GM19328 (cell line): ENCODE measurements at regions not wholly inside any gene's neighbourhood (a gene's known extent, or its start where the extent isn't known, plus 50 kb on each side); places are given as distances from the start of the nearest gene placed in this dataset.
"Not testable (repeated sequence)": the region's sequence is repeated elsewhere in the genome, so short reads cannot be mapped to it uniquely, and the experiment has no call there.

ENCODE experiments used
- ATAC-seq: cut with Tn5 transposase; IDR thresholded peaks from one replicate; pipeline ENCODE4 v1.9.1; 2021; ENCODE audit warnings: mild to moderate bottlenecking, moderate library complexity; ENCODE audit not compliant: unreplicated experiment

DNA sequence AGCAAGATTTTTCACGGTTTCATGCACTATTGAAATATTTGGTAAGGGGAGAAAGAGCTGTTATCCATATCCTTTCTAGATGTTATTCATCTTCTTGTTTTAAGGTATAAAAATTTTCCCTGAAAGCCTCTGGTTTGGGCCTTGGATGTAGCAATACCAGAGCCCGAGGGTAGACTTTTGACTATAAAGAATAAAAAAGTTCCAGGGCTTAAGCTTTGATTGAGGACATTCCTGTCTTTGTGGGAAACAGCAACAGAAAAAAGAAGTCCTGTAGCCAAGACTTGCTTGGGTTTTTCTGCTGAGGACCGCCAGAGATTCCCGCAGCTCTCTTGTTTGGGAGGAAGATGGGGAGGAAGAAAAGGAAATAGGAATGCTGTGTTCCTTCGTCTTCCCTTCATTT is 440.0 kb upstream of the WWC1 start:
- no peak for ATAC-seq

DNA sequence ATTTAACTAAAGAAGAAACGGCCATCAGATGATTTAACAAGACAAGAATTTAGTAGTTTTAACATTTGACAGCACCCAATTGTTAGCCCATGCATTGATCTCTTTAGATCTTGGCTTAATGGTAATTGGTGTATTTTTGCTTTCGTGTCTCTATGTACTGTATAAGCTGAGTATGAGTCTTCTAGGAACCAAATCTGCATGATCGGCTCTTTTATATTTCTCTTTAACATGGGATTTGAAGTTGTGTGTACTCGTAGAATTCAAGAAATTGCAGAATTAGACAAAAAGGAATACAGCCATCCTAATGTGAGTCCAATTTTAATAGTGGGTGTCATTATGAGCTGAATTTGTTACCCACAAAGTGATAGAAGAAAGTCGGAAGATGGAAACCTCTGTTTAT is 438.9 kb upstream of the WWC1 start:
- no peak for ATAC-seq

DNA sequence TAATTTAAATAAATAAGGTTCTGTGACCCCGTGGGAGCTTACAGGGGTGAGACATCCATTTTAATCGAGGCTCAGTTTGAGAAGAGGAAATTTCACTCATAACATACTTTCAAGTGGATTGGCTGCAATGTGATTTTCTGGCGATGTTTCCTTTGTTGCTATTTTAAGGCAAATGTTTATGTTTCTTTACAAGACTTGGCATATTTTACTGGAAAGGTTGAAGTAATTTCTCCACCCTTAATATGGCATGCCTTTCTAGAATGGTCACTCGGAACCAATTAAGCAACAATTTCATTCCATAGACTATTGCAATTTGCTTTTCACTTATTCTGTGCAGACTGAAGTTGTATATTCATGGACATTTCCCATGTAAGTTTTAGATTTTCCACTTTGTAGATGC is 438.0 kb upstream of the WWC1 start:
- no peak for ATAC-seq

DNA sequence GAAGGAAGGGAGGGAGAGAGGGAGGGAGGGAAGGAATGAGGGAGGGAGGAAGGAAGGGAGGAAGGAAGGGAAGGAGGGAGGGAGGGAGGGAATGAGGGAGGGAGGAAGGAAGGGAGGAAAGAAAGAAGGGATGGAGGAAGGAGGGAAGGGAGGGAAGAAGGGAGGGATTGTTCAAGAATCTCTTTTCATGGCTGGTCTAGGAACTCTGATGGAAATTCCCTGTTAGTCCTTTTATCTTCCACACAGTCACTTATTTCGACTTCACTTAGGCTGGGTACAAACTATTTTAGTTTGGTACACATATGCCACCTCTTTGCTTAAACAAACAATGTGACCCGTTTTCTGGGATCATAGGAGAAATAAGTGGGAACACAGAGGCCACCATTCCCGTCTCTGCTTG is 435.6 kb upstream of the WWC1 start:
- no peak for ATAC-seq

DNA sequence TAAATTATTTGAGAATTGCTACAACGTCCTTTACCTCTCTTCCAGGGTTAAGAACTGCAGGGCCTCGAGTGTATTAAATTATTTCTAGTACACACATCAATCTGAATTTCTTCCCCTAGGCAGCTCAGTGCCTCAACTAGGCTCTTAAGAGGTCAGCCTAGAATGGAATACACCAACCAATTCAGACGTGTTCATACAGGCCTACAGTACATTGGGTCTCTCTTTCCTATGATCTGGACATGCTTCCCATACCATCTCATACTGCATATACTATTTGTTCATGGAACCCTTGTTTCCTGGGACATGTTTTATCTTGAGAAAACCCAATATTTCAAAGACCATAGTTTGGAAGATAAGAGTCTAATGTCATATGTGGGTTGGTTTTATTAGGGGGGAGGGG is 434.1 kb upstream of the WWC1 start:
- no peak for ATAC-seq

DNA sequence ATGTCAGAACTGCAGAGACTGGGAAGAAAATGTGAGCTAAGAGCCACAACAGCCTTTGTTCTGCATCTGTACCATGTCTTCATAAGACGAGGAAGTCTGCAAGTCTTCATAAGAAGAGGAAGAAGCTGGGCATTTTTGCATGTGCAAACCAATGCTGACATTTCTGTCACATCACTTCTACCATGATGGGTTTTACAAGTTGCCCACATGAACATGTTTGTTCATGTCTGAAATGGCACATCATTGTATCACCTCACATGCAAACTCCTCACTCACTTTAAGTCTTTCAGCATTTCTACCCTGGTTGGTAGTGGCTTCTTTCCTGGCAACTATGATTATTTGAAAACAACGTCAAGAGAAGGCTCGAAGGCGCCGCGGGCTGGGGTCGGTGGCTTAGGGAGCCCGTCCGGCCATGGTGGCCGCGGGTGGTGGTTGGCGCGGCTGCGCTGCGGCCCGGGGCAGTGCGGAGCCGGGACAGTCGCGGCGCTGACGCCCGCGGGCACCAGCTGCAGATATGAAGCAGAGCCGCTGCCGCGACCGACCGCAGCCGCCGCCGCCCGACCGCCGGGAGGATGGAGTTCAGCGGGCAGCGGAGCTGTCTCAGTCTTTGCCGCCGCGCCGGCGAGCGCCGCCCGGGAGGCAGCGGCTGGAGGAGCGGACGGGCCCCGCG is 433.1 kb upstream of the WWC1 start:
- not testable (repeated sequence) for ATAC-seq

DNA sequence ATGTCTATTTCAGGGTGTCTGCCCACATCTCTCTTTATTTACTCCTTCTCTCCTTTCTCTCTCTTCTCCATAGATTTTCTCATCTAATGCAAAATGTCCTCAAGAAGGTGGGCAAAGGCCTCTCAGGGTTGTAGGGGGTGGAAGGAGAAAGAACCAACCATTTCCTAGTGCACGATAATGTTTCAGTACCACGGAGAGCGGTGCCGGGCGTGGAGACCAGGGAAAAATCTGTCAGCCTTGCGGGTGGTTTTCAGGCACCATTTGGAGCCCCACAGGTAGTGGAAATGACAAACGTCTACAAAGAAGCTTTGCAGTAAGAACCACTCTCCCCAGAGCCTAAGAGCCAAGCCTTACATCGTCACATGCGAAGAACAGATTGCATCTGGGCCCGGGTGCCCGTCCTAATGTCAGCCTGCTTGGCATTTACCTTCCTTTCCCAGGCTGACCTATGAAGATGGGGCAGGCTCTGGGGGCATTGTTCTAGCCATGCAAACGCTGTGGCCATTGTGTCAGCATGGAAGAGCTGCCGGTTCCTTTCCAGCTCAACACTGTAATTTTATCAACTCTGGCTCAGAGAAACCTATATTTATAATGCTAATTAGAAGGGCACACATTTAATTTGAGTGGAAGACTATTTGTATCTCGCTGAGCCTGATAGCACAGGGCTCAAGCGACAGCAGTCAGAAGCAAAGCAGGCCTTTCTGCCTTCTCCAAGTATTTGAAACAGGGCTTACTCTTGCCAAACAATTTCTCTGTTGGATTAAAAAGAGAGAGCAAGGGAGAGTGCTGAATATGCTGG is 430.1 kb upstream of the WWC1 start:
- ATAC-seq, result no peak

DNA sequence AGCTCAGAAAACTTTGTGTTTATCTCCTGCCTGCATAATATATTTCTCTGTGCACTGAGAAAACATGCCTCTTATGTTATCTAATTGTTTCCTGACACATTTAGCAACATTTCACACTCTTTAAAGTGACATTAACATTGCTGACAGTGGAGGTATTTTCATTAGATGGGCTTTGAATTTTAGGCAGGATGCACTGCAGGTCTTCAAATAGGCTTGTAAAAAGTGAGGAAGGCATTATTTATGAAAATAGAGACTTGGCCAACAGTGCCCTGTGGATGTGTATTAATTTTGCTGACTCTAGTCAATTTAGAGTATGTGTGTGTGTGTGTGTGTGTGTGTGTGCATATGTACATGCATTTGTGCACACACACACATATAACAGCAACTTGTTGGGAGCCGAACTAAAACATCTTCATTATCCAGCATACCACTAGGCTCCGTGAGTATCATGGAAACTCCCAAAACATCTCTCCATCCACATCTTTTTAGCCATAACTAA is 429.5 kb upstream of the WWC1 start:
- ATAC-seq, result no peak

DNA sequence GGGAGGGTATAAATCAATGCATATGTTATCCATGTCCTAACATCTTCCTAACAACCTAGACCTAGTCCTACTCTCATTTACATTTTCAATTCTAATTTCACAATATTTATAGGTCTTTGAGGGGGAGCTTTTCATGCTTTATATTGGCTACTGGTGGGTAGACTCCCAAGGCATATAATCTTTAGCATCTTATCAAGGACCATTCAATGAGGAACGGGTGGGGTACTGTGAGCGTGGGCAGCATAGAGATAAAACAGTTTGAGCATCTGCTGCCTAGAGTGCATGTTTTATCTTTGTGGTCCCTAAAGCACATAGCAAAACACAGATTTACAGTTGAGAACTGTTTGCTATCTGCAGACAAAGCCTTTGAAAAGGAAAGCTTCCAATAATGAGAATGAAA is 427.6 kb upstream of the WWC1 start:
- no peak for ATAC-seq

DNA sequence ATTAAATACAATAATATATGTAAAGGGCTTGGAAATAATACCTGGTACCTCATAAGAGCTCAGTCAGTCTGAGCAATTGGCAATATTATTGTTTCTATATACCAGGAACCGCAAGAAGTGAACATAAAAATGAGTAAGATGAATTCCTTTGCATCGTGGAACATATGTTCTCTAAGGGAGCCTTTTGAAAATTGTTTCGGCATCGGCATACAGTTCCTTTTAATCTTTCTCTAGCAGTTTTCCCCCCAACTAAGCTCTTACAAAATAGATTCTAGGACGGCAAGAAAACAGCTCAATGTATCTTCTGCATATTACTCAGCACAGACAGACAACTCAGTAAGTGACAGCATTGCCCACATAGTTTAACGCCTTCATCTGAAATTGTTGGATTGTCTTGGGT is 426.6 kb upstream of the WWC1 start:
- ATAC-seq, result no peak

DNA sequence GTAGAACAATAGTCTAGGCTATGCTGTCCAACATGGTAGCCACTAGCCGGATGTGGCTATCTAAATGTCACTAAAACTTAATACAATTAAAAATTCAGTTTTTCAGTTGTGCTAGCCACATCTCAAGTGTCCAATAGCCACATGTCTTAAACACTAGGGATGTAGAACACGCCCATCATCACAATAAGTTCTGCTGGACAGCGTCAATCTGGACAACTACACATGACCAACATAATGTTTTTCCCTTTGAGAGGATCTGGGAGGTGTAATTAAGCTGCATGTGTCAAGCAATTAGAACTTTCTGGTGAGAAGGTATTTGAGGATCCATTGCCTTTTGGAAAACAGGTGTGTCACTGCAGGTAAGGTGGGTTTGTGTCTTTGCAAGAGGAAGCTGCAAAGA is 424.6 kb upstream of the WWC1 start:
- ATAC-seq, result no peak

DNA sequence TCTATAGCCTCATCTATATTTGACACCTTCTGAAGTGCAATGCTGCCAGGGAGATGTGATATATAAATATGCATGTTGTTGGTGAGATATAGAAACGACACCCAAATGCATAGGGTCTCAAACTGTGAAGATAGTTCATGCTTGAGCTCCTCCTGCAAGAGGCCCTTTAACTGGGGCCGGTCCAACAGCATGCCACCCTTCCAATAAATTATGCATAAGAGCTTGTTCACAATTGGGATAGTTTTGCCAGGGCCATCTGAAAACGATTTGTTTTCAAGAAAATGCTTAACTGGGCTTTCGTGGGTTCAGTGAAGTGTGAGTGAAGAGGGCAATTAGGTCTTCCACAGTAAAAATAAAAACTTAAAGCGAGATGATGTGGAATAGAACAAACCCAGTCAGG is 424.2 kb upstream of the WWC1 start:
- ATAC-seq, result no peak

DNA sequence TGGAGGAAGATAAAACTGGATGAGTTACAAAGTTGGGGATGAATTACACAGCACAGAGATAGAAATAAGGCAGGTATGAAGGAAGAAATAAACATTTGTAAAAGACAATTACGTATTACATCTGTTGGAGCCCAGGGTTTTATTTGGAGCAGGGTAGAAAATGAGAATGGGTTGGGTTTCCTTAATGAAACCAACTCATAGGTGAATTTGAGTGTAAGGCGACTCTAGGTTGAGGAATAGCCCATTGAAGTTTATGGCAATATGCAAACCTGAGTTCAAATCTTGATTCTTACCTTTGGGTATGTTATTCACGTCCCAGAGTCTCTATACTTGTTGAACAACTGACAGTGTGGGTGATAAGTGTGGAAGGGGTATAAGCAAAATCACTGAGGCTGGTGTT is 422.3 kb upstream of the WWC1 start:
- ATAC-seq, result no peak

DNA sequence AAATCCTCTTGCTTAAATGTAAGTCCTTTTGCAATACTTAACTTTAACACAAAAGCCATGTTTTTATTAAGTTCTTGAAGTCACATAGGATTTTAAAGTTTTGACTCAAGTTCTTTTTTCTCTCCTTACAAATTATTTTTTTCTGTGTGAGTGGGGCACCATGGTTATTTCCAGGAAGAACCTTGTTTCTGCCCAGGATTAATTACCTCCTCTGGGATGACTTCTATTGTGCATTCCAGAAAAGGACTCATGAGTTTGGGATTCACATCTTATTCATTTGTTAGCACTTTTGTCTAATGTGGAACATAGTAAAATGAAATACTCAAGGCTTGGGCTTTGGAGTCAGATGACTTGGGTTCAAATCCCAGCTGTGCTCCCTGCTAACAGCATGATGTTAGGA is 421.4 kb upstream of the WWC1 start:
- ATAC-seq, result no peak

DNA sequence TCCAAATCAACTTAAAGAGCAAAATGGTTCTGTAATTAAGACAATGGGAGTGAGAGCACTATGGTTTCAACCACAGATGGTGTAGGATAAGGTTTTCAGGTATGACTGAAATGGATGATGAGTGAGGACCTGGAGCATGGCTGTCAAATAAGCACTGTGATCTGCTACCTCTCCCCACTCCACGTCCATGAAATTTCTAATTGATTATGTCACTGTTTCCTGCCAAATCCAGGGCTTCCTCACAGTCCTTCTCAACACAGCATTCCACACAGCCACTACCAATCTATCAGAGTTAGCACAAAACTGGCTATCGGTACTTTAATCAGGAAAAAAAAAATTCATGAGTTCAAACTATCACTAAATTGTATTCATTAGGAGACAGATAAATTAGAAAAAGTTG is 420.4 kb upstream of the WWC1 start:
- no peak for ATAC-seq

DNA sequence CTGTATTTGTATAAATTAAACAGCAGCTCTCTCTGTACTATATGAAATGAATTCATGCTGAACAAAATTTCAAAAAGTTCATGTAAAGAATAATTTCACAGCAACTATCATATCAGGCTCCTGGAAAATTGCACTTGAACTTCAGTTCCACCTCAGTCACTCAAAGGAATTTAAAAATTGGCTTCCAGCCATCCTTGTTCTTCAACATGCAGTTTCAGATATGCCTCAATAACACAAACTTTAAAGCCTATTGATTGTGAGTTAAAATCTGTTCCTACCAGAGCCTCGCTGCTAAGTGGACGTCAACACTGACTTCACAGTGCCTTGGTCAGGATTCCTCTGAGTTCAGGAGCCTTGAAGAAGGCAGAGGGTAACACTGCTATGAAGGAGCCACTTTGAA is 418.7 kb upstream of the WWC1 start:
- ATAC-seq, result no peak

DNA sequence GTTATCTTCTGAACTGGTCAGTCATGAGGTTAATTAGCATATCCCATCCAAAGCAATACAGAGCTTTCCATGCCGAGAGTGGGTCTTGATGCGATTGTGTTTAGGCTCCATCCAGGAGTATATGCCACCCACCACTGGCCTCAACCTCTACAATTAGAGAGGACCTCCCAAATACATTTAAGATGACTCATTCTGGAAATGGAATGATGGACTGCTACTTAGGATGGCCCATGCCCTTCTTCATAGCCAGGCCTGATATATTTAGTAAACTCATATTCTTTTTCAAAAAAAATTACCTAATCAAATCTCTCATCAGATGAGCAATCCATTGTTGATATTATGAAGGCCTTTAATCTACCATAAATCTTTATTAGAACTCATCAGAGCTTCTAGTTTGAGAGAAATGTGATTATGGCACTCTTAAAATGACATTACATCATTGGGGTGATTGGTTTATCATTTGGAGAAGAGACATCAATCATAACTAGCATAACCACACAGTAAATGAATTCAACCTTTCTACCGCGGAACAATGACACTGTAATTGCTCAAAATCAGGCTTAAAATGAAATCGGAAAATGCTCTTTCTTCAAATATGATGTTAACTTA is 414.2 kb upstream of the WWC1 start:
- ATAC-seq, result no peak

DNA sequence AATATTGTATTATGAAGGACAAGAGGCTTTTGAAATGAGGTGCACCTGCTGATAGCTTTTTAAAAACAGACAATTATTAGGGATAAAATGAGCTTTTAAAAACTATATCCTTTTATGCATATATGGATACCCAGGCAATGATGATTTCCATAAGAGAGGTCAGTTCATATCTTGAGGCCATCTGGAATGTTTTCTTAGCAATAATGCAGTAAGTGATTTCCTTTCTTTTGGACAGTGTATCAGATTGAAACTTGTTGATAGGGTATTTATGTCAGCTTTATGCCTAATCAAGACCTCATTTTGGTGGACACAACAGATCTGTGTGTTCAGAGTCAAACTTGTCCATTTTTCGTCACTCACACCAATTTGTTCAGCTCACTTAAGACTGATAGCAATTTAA is 413.5 kb upstream of the WWC1 start:
- no peak for ATAC-seq

DNA sequence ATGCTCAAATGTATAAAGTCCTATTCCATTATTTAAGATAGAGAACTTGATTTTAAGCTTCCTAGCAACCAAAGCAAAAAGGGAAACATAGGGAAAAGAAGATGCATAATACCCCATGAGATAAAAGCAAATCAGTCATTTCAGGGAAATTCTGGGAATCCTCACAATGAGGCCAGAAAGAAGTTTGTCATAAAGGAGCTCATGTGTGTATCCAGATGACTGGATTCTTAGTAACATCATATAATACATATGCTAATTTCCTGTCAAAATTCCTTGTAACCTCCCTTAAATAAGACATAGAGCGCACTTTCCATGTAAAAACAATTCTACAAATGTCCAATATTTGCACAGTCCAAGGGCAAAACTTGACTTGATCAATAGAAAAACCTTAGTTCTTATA is 411.0 kb upstream of the WWC1 start:
- no peak for ATAC-seq

DNA sequence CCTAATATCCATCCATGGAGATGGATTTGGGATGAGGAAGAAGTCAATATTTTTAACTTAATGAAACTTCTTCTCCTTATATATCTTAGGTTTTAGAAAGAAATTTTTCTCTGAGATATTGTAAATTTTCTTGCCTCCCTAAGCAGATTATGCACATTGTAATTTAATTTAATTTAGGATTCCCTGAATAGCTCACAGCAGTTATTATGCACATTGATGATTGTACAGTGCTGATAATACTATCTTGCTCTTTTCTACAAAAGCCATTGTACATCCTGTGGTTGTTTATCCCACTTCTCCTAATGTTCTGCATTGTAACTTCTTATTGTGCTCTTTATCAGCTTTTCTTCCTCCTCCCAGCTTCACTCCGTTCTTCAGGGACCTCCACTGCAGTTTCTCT is 410.4 kb upstream of the WWC1 start:
- ATAC-seq, result no peak

DNA sequence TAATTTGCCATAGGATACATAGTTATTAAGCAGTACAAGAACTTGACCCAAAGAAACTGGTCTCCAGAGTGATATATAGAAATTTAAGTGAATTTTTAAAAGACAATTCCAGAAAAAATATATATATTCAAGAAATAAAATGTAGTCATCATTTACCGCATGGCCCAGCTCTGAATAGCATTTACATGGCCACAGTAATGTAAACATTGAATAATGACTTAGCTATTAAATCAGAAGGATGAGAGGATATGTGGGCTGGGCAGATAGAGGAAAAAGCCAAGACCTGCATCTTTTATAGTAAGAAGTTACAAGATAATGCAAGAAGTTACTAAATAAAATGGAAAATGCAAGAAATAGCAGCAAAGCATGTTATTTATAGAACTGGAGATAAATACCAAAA is 405.2 kb upstream of the WWC1 start:
- ATAC-seq, result no peak

DNA sequence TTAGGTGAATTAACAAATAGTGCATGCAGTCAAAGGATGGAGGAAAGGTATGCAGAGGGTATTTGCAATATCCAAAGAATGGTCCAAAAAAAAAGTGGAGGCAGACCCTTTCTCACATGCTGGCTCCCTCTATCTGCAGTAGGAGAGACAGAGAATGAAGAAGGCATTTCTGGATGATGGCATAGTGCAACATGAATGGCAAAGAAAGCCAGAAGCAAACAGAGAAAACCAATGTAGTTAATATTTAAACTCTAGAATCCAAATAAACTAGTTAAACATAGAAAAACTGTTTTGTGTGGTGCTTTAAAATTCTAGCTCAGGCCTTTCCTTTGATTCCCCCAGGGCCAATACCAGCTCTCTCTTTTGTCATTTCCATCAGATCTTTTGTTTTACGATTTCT is 403.1 kb upstream of the WWC1 start:
- ATAC-seq, result no peak
